Activated CD8-positive, alpha-beta T cell treated with anti-CD3 and anti-CD28 coated beads for 36 hours (primary cell): ENCODE measurements at regions not wholly inside any gene's neighbourhood (a gene's known extent, or its start where the extent isn't known, plus 50 kb on each side); places are given as distances from the start of the nearest gene placed in this dataset.

Experiments used
- ATAC-seq: fragments of 200-7000 bp; cut with Tn5 transposase; one replicate; pipeline ENCODE4 v1.10.0; 2021; ENCODE audit warnings: mild to moderate bottlenecking, moderate library complexity
- CTCF ChIA-PET: fragments of 350-600 bp; sonication (Branson Sonifier 250); formaldehyde crosslinking; loops from one replicate; lab custom pipeline; 2021; ENCODE audit warnings: antibody characterized with exemption; lab: Charles Lee
- POLR2A ChIA-PET: fragments of 350-600 bp; sonication (Branson Sonifier 250); formaldehyde crosslinking; loops from one replicate; lab custom pipeline; 2021; ENCODE audit warnings: antibody characterized with exemption; lab: Charles Lee
- DNase-seq: peaks from one replicate; pipeline ENCODE4 v3.0.0-alpha.2; 2020
- H3K27ac Mint-ChIP-seq: one replicate; pipeline ENCODE4 v1.8.0; 2021; ENCODE audit warnings: mild to moderate bottlenecking, mixed read lengths
- H3K27me3 Mint-ChIP-seq: one replicate; pipeline ENCODE4 v1.8.0; 2021; ENCODE audit warnings: mixed read lengths
- H3K36me3 Mint-ChIP-seq: one replicate; pipeline ENCODE4 v1.8.0; 2021; ENCODE audit warnings: low read depth, mixed read lengths
- H3K4me1 Mint-ChIP-seq: one replicate; pipeline ENCODE4 v1.8.0; 2021; ENCODE audit warnings: low read depth, mixed read lengths
- H3K4me3 Mint-ChIP-seq: one replicate; pipeline ENCODE4 v1.8.0; 2021; ENCODE audit warnings: mild to moderate bottlenecking, moderate library complexity, mixed read lengths
- H3K9me3 Mint-ChIP-seq: one replicate; pipeline ENCODE4 v1.8.0; 2021; ENCODE audit warnings: mixed read lengths
- intact Hi-C: fragments of 100-400 bp; cut with micrococcal nuclease; formaldehyde crosslinking; loops from one replicate; pipeline ENCODE4 v1.10.0; 2022
- TF ChIP-seq, protein P1 (sequence below): fragments of 200-600 bp; IDR thresholded peaks from one replicate; pipeline ENCODE4 v1.8.0; 2022; ENCODE audit warnings: antibody characterized with exemption, mild to moderate bottlenecking

DNA sequence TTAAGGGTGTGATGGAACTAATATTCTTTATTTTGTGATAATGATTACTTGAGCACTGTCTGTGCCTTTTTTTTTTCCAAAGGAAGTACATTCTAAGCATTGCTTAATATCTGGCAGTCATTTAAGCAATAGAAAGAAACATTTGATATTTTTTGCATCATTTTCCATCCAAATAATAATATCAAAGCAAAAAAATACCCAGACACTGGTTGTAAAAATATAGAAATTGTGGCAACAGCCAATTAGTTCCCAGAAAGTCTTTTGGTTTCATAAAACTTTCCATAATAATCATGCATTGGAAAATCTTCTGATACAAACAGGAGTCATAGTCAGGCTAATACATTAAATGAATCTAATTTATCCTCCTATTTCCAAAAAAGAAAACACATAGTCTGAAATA, 629.3 kb upstream of the ADAMTS5 start:
- H3K4me3 Mint-ChIP-seq = no peak overlapping the region
- intact Hi-C loops = no loop called here

DNA sequence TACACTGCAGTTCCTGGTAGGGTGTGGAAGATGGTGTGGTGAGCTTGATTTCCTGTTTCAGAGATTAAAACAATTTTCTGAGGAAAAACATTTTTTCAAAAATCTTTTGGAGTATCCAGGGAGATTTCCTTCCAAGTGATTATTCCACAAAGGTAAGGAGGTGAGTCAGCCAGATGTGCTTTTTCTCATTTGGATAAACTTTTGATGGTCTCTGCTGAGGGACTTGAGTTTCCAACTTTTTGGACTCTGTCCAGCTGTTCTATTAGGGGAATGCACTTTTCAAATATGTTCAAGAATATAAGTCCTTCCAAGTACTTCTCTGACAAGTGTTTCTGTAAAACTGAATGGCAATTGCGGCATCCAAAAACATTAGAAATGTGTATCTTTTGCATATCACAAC, 628.8 kb upstream of the ADAMTS5 start:
- ChIA-PET CTCF (no interaction called here), POLR2A (no interaction called here)
- Mint-ChIP-seq H3K9me3 (peaks cover 11% of the 10 kb centered on the region), H3K4me3 (no peak overlapping the region), H3K27ac (no peak overlapping the region), H3K4me1 (no peaks in the 10 kb centered on the region), H3K27me3 (no peaks in the 10 kb centered on the region), H3K36me3 (no peaks in the 10 kb centered on the region)
- TF ChIP-seq, protein P1, sequence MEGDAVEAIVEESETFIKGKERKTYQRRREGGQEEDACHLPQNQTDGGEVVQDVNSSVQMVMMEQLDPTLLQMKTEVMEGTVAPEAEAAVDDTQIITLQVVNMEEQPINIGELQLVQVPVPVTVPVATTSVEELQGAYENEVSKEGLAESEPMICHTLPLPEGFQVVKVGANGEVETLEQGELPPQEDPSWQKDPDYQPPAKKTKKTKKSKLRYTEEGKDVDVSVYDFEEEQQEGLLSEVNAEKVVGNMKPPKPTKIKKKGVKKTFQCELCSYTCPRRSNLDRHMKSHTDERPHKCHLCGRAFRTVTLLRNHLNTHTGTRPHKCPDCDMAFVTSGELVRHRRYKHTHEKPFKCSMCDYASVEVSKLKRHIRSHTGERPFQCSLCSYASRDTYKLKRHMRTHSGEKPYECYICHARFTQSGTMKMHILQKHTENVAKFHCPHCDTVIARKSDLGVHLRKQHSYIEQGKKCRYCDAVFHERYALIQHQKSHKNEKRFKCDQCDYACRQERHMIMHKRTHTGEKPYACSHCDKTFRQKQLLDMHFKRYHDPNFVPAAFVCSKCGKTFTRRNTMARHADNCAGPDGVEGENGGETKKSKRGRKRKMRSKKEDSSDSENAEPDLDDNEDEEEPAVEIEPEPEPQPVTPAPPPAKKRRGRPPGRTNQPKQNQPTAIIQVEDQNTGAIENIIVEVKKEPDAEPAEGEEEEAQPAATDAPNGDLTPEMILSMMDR = no peak
- intact Hi-C loops = no loop called here
- ATAC-seq (no peak), DNase-seq (no peak)

More for the DNA sequence above, 629.3 kb upstream of the ADAMTS5 start:
- no peaks in the 10 kb centered on the region for H3K4me1 Mint-ChIP-seq
- TF ChIP-seq, protein P1 = no peak
- no peaks in the 10 kb centered on the region for H3K36me3 Mint-ChIP-seq
- POLR2A ChIA-PET = no interaction called here
- CTCF ChIA-PET = no interaction called here
- H3K9me3 Mint-ChIP-seq = peaks cover 10% of the 10 kb centered on the region
- H3K27ac Mint-ChIP-seq = no peak overlapping the region
- no peaks in the 10 kb centered on the region for H3K27me3 Mint-ChIP-seq
- no peak for ATAC-seq
- DNase-seq = no peak

DNA sequence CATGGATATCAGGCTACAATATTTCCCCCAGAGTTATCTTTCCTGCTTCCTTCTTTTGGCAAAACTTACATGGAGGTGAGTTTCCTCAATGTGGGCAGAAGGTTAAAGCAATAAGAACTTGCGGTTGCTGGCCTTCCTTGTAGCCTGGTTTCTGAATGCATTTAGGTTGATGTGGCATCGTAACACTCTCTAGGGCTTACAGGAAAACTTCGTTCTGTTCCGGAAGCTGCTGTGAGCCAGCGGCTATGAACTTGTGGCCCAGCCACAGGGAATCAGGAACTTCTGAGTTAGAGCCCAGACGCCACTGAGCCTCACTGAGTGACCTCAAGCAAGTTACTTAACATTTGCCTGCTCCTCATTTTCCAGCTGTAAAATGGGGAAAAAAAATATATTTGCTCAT, 623.4 kb upstream of the ADAMTS5 start:
- Mint-ChIP-seq H3K4me3 (no peak overlapping the region), H3K9me3 (peaks cover 2% of the 10 kb centered on the region), H3K27ac (no peak overlapping the region), H3K27me3 (no peaks in the 10 kb centered on the region), H3K36me3 (no peaks in the 10 kb centered on the region), H3K4me1 (no peaks in the 10 kb centered on the region)
- POLR2A ChIA-PET = interaction anchor here (0.6 kb wide), 1 partner anchor 9 kb away, joined by 3 read pairs; no protein-coding TSS in a partner anchor
- DNase-seq (no peak), ATAC-seq (no peak)
- TF ChIP-seq, protein P1 = no peak
- intact Hi-C loops = no loop called here
- CTCF ChIA-PET = no interaction called here

DNA sequence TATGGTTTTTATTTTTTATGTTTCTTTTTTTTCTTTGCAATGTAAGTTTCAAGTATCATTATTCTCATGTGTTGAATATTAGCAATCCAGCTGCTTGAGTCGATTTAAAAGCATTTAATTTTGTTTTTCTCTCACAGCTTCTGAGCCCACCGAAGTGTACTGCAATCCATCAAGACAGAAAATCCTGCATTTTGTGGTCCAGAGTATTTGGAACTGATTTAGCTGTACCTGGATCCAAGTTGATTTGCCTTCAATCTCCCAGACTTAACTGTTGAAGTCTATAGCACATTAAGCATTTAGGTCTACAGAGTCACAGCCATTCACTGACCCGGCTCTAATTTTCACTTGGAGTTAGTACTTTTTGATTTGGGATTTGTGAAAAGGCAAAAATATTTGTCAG, 622.9 kb upstream of the ADAMTS5 start:
- intact Hi-C loops = no loop called here

DNA sequence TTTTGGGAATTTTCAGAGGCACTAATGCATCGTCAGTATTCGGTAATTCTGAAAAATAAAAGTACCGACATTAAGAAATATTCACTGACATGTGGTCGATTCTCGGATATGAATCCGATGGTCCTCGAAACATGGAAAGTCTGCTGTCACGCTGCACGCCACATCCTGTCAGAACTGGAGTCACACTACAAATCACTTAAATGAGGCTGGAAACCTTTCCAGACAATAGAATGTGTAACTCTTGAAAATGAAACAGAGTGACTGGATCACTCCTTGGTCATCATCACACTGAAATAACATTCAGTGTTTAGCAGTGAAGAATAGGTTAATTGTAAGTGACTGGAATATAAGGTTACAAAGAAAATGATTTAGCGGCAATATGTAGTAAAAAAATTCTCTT, 620.1 kb upstream of the ADAMTS5 start:
- no peak for DNase-seq
- Mint-ChIP-seq H3K4me1 (no peaks in the 10 kb centered on the region), H3K36me3 (no peaks in the 10 kb centered on the region), H3K4me3 (no peak overlapping the region), H3K27me3 (no peaks in the 10 kb centered on the region), H3K9me3 (peaks cover 5% of the 10 kb centered on the region), H3K27ac (no peak overlapping the region)
- ATAC-seq = no peak
- CTCF ChIA-PET = no interaction called here
- intact Hi-C loops = no loop called here
- TF ChIP-seq, protein P1 = no peak
- POLR2A ChIA-PET = no interaction called here

More for the DNA sequence above, 622.9 kb upstream of the ADAMTS5 start:
- DNase-seq (no peak), ATAC-seq (no peak)
- H3K4me3 Mint-ChIP-seq = no peak overlapping the region
- no peak overlapping the region for H3K27ac Mint-ChIP-seq
- TF ChIP-seq, protein P1 = no peak
- ChIA-PET POLR2A (interaction anchor here (0.6 kb wide), 1 partner anchor 8 kb away, joined by 3 read pairs; no protein-coding TSS in a partner anchor), CTCF (no interaction called here)
- H3K4me1 Mint-ChIP-seq = no peaks in the 10 kb centered on the region
- no peaks in the 10 kb centered on the region for H3K36me3 Mint-ChIP-seq
- H3K27me3 Mint-ChIP-seq = no peaks in the 10 kb centered on the region
- H3K9me3 Mint-ChIP-seq = peaks cover 2% of the 10 kb centered on the region
